Skeletal muscle cell (primary cell): ENCODE measurements at regions not wholly inside any gene's neighbourhood (a gene's known extent, or its start where the extent isn't known, plus 50 kb on each side); places are given as distances from the start of the nearest gene placed in this dataset.
"Not testable (repeated sequence)": the region's sequence is repeated elsewhere in the genome, so short reads cannot be mapped to it uniquely, and the experiment has no call there.

Source experiments
- DNase-seq: peaks from one replicate; pipeline ENCODE4 v3.0.0-alpha.2; 2010; ENCODE audit warnings: low read depth
- H3K4me3 ChIP-seq: 2 replicates; pipeline ENCODE4 v1.5.1; 2011; ENCODE audit warnings: low read depth, mild to moderate bottlenecking, control low read depth, low read length, moderate library complexity

DNA sequence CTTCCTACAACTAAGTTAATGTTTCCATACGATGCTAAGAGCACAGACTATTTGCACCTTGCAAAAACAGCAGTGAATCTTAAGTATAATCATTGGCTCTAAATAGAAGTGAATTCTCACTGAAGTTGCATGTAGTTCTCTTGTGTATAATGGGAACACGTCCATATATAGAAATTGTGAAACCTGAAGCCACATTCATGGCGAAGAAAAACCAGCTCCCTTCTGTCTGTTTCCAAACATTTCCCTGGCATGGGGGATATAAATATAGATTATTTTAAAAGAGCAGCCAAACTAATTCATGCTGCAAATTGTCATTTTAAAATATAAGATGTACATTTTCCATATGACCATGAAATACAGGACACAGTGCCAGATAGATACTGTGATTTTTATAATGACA, 71.1 kb downstream of the TRAM1L1 start:
- DNase-seq, result no peak
- H3K4me3 ChIP-seq, result no peak overlapping the region

- no peak overlapping the region for H3K4me3 ChIP-seq
- DNase-seq, result no peak
These were observed 74.7 kb downstream of the TRAM1L1 start for GRCh38 chr4:117010671-117011070.

- no peak for DNase-seq
- H3K4me3 ChIP-seq, result no peak overlapping the region
These were observed 84.3 kb downstream of the TRAM1L1 start for GRCh38 chr4:117001077-117001476.

GRCh38 chr4:116982656-116983055, 102.7 kb downstream of the TRAM1L1 start:
- H3K4me3 ChIP-seq, result no peak overlapping the region

DNA sequence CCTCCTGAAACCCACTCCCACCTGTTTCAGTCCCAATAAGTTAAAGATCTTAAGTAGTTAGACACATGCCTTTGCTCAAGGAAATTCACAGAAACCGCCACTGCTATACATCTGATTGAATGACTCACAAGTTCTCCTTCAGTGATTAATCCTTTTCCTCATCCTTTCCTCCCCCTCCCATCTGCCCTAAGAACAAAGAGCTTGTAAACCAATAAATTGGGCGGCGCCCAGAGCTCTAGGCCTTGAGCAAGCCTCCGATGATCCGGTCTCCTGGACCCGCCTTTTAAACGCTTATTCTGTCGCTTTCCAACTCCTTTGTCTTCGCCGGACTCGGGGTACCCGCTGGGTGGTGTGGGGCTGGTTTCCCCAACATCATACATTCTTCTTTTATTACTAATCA, 104.9 kb downstream of the TRAM1L1 start:
- not testable (repeated sequence) for H3K4me3 ChIP-seq, DNase-seq

More at GRCh38 chr4:116982656-116983055, 102.7 kb downstream of the TRAM1L1 start:
- no peak for DNase-seq

DNA sequence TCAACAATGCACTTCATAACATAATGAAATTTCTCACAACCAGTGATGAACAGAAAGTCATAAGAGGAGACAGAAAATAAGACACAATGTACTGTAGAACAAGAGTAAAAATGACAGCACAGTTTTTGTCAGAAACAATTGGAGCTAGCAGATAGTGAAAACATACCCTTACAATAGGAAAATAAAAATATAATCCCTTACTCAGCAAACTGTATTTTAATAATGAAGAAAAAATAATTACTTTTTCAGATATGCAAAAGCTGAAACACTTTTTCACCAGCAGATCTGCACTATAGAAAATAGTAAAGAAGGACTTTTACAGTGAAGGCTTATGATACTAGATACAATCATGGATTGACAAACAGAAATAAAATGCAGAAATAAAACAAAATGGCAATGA, 126.3 kb downstream of the TRAM1L1 start:
- DNase-seq, result no peak
- H3K4me3 ChIP-seq, result no peak overlapping the region

DNA sequence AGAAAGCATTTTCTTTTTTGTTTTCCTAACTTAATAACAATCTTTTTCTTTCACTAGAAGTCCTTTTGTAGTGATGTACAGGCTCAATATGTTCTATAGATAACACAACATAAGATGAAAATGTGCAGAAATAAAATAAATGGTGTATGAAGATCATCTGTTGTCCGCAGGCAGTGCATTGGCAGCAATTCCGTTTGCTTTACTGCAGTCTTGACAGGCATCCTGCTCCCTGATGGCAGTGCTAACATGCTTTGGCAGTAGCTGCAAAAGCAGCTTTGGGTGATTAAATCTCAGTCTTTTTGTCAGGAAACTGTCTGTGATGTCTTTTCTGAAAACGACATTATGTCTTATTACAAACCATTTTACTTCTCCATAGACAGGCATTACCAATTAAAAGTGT, 131.4 kb downstream of the TRAM1L1 start:
- DNase-seq, result no peak
- H3K4me3 ChIP-seq, result no peak overlapping the region

- H3K4me3 ChIP-seq, result no peak overlapping the region
- DNase-seq, result no peak
These were observed 132.7 kb downstream of the TRAM1L1 start for GRCh38 chr4:116952530-116953136.

- no peak for DNase-seq
- no peak overlapping the region for H3K4me3 ChIP-seq
These were observed 135.5 kb downstream of the TRAM1L1 start for GRCh38 chr4:116949856-116950255.

DNA sequence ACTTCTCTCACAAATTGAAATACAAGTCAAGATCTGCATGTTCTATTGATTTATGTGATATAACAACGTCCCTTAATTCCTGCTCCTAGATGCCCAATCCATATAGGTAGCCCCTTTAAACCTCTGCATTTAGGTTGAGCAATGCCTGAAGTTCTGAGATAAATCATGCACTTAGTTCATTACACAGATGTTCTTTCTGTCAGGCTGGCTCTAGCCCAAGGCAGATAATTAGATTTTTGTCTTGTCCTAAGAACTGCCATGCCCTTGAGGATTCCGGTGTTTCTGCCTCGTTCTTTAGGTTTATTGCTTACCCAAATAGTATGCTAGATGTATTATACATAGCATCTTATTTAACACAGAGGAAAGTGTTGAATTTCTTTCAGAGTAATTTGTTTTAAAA, 143.1 kb downstream of the TRAM1L1 start:
- H3K4me3 ChIP-seq, result no peak overlapping the region
- DNase-seq, result no peak

- DNase-seq, result no peak
- no peak overlapping the region for H3K4me3 ChIP-seq
These were observed 155.0 kb downstream of the TRAM1L1 start for GRCh38 chr4:116930329-116930728.

GRCh38 chr4:116926631-116927295, 158.6 kb downstream of the TRAM1L1 start:
- no peak overlapping the region for H3K4me3 ChIP-seq
- no peak for DNase-seq

- peak overlapping the region; percentile 36 for H3K4me3 ChIP-seq
- no peak for DNase-seq
These were observed 159.4 kb downstream of the TRAM1L1 start for GRCh38 chr4:116925900-116926457.

GRCh38 chr4:116923389-116923788, 162.0 kb downstream of the TRAM1L1 start:
- DNase-seq, result no peak
- H3K4me3 ChIP-seq, result no peak overlapping the region

DNA sequence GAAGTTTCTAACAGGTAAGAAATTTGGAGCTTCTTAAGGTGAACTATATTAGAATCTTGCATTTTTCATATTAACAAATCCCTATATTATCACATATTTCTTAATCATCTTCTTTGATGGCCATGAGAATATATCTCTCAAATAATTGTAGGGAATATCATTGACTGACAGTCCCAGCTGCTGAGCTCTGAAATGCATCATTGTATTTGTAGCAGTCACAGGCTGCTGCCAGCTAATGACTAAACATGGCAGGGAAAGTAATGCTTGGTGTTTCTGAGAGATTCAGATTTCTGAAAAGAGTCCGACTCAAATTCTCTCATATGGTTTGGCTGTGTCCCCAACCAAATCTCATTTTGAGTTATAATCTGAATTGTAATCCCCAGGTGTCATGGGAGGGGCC, 171.9 kb downstream of the TRAM1L1 start:
- no peak for DNase-seq

GRCh38 chr4:116906758-116907157, 178.6 kb downstream of the TRAM1L1 start:
- no peak overlapping the region for H3K4me3 ChIP-seq
- no peak for DNase-seq

More for the DNA sequence above, 171.9 kb downstream of the TRAM1L1 start:
- H3K4me3 ChIP-seq, result no peak overlapping the region

DNA sequence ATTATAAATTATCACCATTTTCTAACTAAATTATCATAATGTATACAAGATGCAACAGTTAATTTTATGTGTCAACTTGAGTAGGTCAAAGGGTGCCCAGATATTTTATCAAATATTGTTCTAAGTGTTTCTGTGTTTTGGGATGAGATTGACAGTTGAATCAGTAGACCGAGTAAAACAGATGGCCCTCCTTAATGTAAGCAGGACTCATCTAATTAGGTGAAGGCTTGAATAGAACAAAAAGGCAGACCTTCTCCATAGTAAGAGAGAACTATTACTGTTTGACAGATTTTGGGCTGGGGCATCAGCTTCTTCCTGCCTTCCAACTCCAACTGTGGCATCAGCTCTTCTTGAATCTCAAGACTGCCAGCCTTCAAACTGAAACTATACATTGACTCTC, 185.8 kb downstream of the TRAM1L1 start:
- no peak for DNase-seq
- H3K4me3 ChIP-seq, result no peak overlapping the region

DNA sequence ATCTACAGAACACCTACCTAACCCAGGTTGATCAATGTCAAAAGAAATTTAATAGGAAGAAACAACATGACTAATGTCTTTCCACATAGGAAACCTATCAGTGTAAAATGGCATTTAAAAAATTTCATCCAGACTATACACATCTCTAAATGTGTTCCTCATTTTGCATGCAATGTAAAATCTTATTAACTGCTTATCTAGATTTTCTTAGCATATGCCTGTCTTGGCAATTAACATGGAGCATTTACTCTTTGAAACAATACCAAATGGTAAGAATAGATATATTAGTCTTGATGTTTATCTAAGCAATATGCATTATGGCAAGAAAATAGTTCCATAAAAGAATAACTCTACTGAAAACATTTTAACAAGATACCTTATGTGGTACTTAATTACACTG, 199.8 kb downstream of the TRAM1L1 start:
- DNase-seq, result no peak
- no peak overlapping the region for H3K4me3 ChIP-seq

- no peak for DNase-seq
- H3K4me3 ChIP-seq, result no peak overlapping the region
These were observed 202.9 kb downstream of the TRAM1L1 start for GRCh38 chr4:116882503-116882902.

DNA sequence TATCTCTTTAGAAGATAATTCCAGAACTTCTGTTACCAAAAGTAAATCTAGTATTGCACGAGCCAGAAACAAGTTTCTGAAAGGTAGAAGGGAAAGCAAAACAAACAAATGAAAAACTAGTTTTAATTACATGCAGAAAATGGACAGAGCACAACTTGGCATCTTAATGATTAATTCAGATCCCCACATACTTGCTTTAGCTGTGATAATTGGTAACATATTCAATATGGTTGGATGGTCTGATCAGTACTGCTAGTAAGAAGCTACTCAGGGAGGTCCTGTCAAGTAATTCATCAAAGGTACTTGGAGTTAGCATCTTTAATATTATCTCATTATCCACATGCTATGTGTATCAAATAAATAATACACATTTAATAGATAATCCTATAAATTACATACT, 204.3 kb downstream of the TRAM1L1 start:
- DNase-seq, result no peak
- H3K4me3 ChIP-seq, result no peak overlapping the region

DNA sequence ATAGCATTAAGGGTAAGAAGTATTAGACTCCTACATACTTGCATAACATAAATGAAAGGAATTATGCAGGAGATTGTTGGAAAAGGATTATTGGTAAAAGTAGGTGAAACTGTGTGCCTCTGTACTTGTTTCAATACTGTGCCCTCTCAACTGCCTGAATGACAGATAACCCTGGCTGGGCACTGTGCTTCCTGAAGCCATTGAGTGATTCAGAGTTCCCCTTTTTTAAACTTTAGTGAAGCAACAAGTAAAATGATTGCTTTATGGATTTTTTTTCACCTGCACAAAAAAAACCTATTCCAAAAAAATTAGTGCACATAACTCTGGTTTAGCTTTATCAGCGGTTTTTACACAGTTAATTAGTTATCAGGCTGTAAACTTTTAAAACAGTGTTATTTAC, 204.8 kb downstream of the TRAM1L1 start:
- DNase-seq, result no peak
- H3K4me3 ChIP-seq, result no peak overlapping the region
